Skeletal muscle satellite cell (primary cell): ENCODE measurements at regions not wholly inside any gene's neighbourhood (a gene's known extent, or its start where the extent isn't known, plus 50 kb on each side); places are given as distances from the start of the nearest gene placed in this dataset.

ENCODE experiments used
- H3K27me3 ChIP-seq: 2 replicates; pipeline ENCODE4 v1.7.0; 2013; ENCODE audit warnings: low read length; ENCODE audit not compliant: control insufficient read depth, insufficient read depth
- H3K36me3 ChIP-seq: 2 replicates; pipeline ENCODE4 v1.7.0; 2013; ENCODE audit warnings: mild to moderate bottlenecking, control low read depth, low read length; ENCODE audit not compliant: insufficient read depth
- H3K4me1 ChIP-seq: 2 replicates; pipeline ENCODE4 v1.7.0; 2013; ENCODE audit warnings: low read length; ENCODE audit not compliant: control insufficient read depth, insufficient read depth
- H3K4me2 ChIP-seq: 2 replicates; pipeline ENCODE4 v1.7.0; 2013; ENCODE audit warnings: mild to moderate bottlenecking, low read length
- H3K4me3 ChIP-seq: 2 replicates; pipeline ENCODE4 v1.7.0; 2013; ENCODE audit warnings: low read length
- H3K9ac ChIP-seq: 2 replicates; pipeline ENCODE4 v1.7.0; 2013; ENCODE audit warnings: mild to moderate bottlenecking, low read depth, low read length, moderate library complexity
- H3K9me3 ChIP-seq: replicated peaks from 2 replicates; pipeline ENCODE4 v1.7.0; 2013; ENCODE audit warnings: mild to moderate bottlenecking, control low read depth, low read length

- H3K4me2 ChIP-seq, result no peak overlapping the region
- H3K9ac ChIP-seq, result no peak overlapping the region
- H3K36me3 ChIP-seq, result no peaks in the 10 kb centered on the region
Measured at GRCh38 chr11:103546236-103546635, 437.0 kb downstream of the DYNC2H1 start.

GRCh38 chr11:103547024-103547423, 437.8 kb downstream of the DYNC2H1 start:
- Histone ChIP-seq H3K9me3 (no peaks in the 10 kb centered on the region), H3K36me3 (no peaks in the 10 kb centered on the region), H3K9ac (no peak overlapping the region), H3K4me3 (no peak overlapping the region), H3K4me2 (no peak overlapping the region), H3K4me1 (no peaks in the 10 kb centered on the region), H3K27me3 (no peaks in the 10 kb centered on the region)

More at GRCh38 chr11:103546236-103546635, 437.0 kb downstream of the DYNC2H1 start:
- Histone ChIP-seq H3K4me3 (no peak overlapping the region), H3K9me3 (no peaks in the 10 kb centered on the region), H3K27me3 (no peaks in the 10 kb centered on the region), H3K4me1 (no peaks in the 10 kb centered on the region)

GRCh38 chr11:103547691-103548090, 438.5 kb downstream of the DYNC2H1 start:
- H3K36me3 ChIP-seq, result no peaks in the 10 kb centered on the region
- H3K9ac ChIP-seq, result no peak overlapping the region
- no peaks in the 10 kb centered on the region for H3K4me1 ChIP-seq
- no peaks in the 10 kb centered on the region for H3K9me3 ChIP-seq
- H3K4me2 ChIP-seq, result no peak overlapping the region
- no peaks in the 10 kb centered on the region for H3K27me3 ChIP-seq
- H3K4me3 ChIP-seq, result no peak overlapping the region

GRCh38 chr11:103548838-103549237, 439.6 kb downstream of the DYNC2H1 start:
- Histone ChIP-seq H3K4me1 (no peaks in the 10 kb centered on the region), H3K4me2 (no peak overlapping the region), H3K27me3 (no peaks in the 10 kb centered on the region), H3K36me3 (no peaks in the 10 kb centered on the region), H3K9ac (no peak overlapping the region), H3K4me3 (no peak overlapping the region), H3K9me3 (no peaks in the 10 kb centered on the region)

- Histone ChIP-seq H3K36me3 (no peaks in the 10 kb centered on the region), H3K4me1 (no peaks in the 10 kb centered on the region), H3K9ac (no peak overlapping the region), H3K4me2 (no peak overlapping the region), H3K9me3 (no peaks in the 10 kb centered on the region), H3K27me3 (no peaks in the 10 kb centered on the region), H3K4me3 (no peak overlapping the region)
Measured at GRCh38 chr11:103550811-103551210, 441.6 kb downstream of the DYNC2H1 start.

- Histone ChIP-seq H3K9me3 (no peaks in the 10 kb centered on the region), H3K36me3 (no peaks in the 10 kb centered on the region), H3K4me1 (no peaks in the 10 kb centered on the region), H3K4me3 (no peak overlapping the region), H3K27me3 (no peaks in the 10 kb centered on the region), H3K4me2 (no peak overlapping the region), H3K9ac (no peak overlapping the region)
Measured at GRCh38 chr11:103552086-103552485, 442.9 kb downstream of the DYNC2H1 start.

GRCh38 chr11:103556171-103556570, 446.9 kb downstream of the DYNC2H1 start:
- no peak overlapping the region for H3K4me3 ChIP-seq
- H3K36me3 ChIP-seq, result no peaks in the 10 kb centered on the region
- no peak overlapping the region for H3K4me2 ChIP-seq
- H3K9me3 ChIP-seq, result no peaks in the 10 kb centered on the region
- H3K9ac ChIP-seq, result no peak overlapping the region
- no peaks in the 10 kb centered on the region for H3K27me3 ChIP-seq
- H3K4me1 ChIP-seq, result no peaks in the 10 kb centered on the region

- no peak overlapping the region for H3K4me3 ChIP-seq
- no peaks in the 10 kb centered on the region for H3K4me1 ChIP-seq
- no peaks in the 10 kb centered on the region for H3K36me3 ChIP-seq
- H3K27me3 ChIP-seq, result no peaks in the 10 kb centered on the region
- H3K4me2 ChIP-seq, result no peak overlapping the region
- H3K9me3 ChIP-seq, result no peaks in the 10 kb centered on the region
- H3K9ac ChIP-seq, result no peak overlapping the region
Measured at GRCh38 chr11:103566116-103566515, 456.9 kb downstream of the DYNC2H1 start.

GRCh38 chr11:103581760-103582159, 454.7 kb upstream of the DDI1 start:
- no peak overlapping the region for H3K9ac ChIP-seq
- H3K4me3 ChIP-seq, result no peak overlapping the region
- H3K4me1 ChIP-seq, result no peaks in the 10 kb centered on the region
- H3K27me3 ChIP-seq, result no peaks in the 10 kb centered on the region
- no peak overlapping the region for H3K4me2 ChIP-seq
- H3K9me3 ChIP-seq, result no peaks in the 10 kb centered on the region
- H3K36me3 ChIP-seq, result no peaks in the 10 kb centered on the region

- no peaks in the 10 kb centered on the region for H3K36me3 ChIP-seq
- H3K9me3 ChIP-seq, result no peaks in the 10 kb centered on the region
- no peak overlapping the region for H3K4me3 ChIP-seq
- H3K9ac ChIP-seq, result no peak overlapping the region
- H3K4me1 ChIP-seq, result no peaks in the 10 kb centered on the region
- no peak overlapping the region for H3K4me2 ChIP-seq
- no peaks in the 10 kb centered on the region for H3K27me3 ChIP-seq
Measured at GRCh38 chr11:103582351-103582909, 454.0 kb upstream of the DDI1 start.

- Histone ChIP-seq H3K9ac (no peak overlapping the region), H3K36me3 (no peaks in the 10 kb centered on the region), H3K4me1 (peaks cover 2% of the 10 kb centered on the region), H3K4me2 (no peak overlapping the region), H3K4me3 (no peak overlapping the region), H3K27me3 (no peaks in the 10 kb centered on the region), H3K9me3 (no peaks in the 10 kb centered on the region)
Measured at GRCh38 chr11:103584021-103584420, 452.4 kb upstream of the DDI1 start.

- H3K36me3 ChIP-seq, result no peaks in the 10 kb centered on the region
- no peak overlapping the region for H3K4me2 ChIP-seq
- no peaks in the 10 kb centered on the region for H3K27me3 ChIP-seq
- H3K4me1 ChIP-seq, result peaks cover 2% of the 10 kb centered on the region
- H3K9me3 ChIP-seq, result no peaks in the 10 kb centered on the region
- H3K4me3 ChIP-seq, result no peak overlapping the region
- no peak overlapping the region for H3K9ac ChIP-seq
Measured at GRCh38 chr11:103584720-103585119, 451.7 kb upstream of the DDI1 start.
